Stimulated activated memory B cell treated with anti-CD40 and anti-IgM and Interleukin-4, amounts not matched to agents 10 μg/mL and 1 μg/mL and 100 μg/mL, for 72 hours (primary cell): ENCODE measurements at regions not wholly inside any gene's neighbourhood (a gene's known extent, or its start where the extent isn't known, plus 50 kb on each side); places are given as distances from the start of the nearest gene placed in this dataset.
"Not testable (repeated sequence)": the region's sequence is repeated elsewhere in the genome, so short reads cannot be mapped to it uniquely, and the experiment has no call there.

ENCODE experiments used
- ATAC-seq: fragments of 150-1000 bp; cut with Tn5 transposase; 2 replicates; pipeline ENCODE4 v1.10.0; 2021
- H3K27ac Mint-ChIP-seq: one replicate; pipeline ENCODE4 v1.8.0; 2022; ENCODE audit warnings: mild to moderate bottlenecking, mixed read lengths
- H3K27me3 Mint-ChIP-seq: one replicate; pipeline ENCODE4 v1.8.0; 2022; ENCODE audit warnings: mixed read lengths
- H3K36me3 Mint-ChIP-seq: one replicate; pipeline ENCODE4 v1.8.0; 2022; ENCODE audit warnings: mixed read lengths
- H3K4me1 Mint-ChIP-seq: one replicate; pipeline ENCODE4 v1.8.0; 2022; ENCODE audit warnings: mixed read lengths
- H3K4me3 Mint-ChIP-seq: one replicate; pipeline ENCODE4 v1.8.0; 2022; ENCODE audit warnings: mild to moderate bottlenecking, moderate library complexity, mixed read lengths
- H3K9me3 Mint-ChIP-seq: one replicate; pipeline ENCODE4 v1.8.0; 2022; ENCODE audit warnings: mixed read lengths

- Mint-ChIP-seq H3K36me3 (no peaks in the 10 kb centered on the region), H3K4me1 (no peaks in the 10 kb centered on the region), H3K27ac (no peak overlapping the region), H3K27me3 (peaks cover 20% of the 10 kb centered on the region), H3K9me3 (no peaks in the 10 kb centered on the region), H3K4me3 (no peak overlapping the region)
- no peak for ATAC-seq
Measured at GRCh38 chr1:5141750-5142149, 487.3 kb downstream of the AJAP1 start.

- no peak for ATAC-seq
Measured at GRCh38 chr1:5140962-5141361, 486.6 kb downstream of the AJAP1 start.

GRCh38 chr1:5140136-5140535 lies 485.7 kb downstream of the AJAP1 start:
- Mint-ChIP-seq H3K36me3 (no peaks in the 10 kb centered on the region), H3K9me3 (no peaks in the 10 kb centered on the region), H3K27ac (no peak overlapping the region), H3K4me3 (no peak overlapping the region), H3K4me1 (no peaks in the 10 kb centered on the region), H3K27me3 (peaks cover 17% of the 10 kb centered on the region)
- no peak for ATAC-seq

More at GRCh38 chr1:5140962-5141361, 486.6 kb downstream of the AJAP1 start:
- Mint-ChIP-seq H3K9me3 (no peaks in the 10 kb centered on the region), H3K27ac (no peak overlapping the region), H3K4me3 (no peak overlapping the region), H3K4me1 (no peaks in the 10 kb centered on the region), H3K36me3 (no peaks in the 10 kb centered on the region), H3K27me3 (peaks cover 20% of the 10 kb centered on the region)

- H3K27ac Mint-ChIP-seq, result no peak overlapping the region
- no peaks in the 10 kb centered on the region for H3K36me3 Mint-ChIP-seq
- H3K4me3 Mint-ChIP-seq, result no peak overlapping the region
Measured at GRCh38 chr1:5129746-5130355, 475.4 kb downstream of the AJAP1 start.

GRCh38 chr1:5125208-5125607 lies 470.8 kb downstream of the AJAP1 start:
- no peak for ATAC-seq
- H3K4me1 Mint-ChIP-seq, result no peaks in the 10 kb centered on the region
- no peaks in the 10 kb centered on the region for H3K36me3 Mint-ChIP-seq
- H3K27me3 Mint-ChIP-seq, result no peaks in the 10 kb centered on the region
- H3K4me3 Mint-ChIP-seq, result no peak overlapping the region
- no peak overlapping the region for H3K27ac Mint-ChIP-seq
- H3K9me3 Mint-ChIP-seq, result peaks cover 5% of the 10 kb centered on the region

More at GRCh38 chr1:5129746-5130355, 475.4 kb downstream of the AJAP1 start:
- Mint-ChIP-seq H3K4me1 (no peaks in the 10 kb centered on the region), H3K9me3 (no peaks in the 10 kb centered on the region), H3K27me3 (no peaks in the 10 kb centered on the region)
- ATAC-seq, result no peak

GRCh38 chr1:5120559-5120958 lies 466.1 kb downstream of the AJAP1 start:
- Mint-ChIP-seq H3K4me3 (no peak overlapping the region), H3K4me1 (no peaks in the 10 kb centered on the region), H3K27ac (no peak overlapping the region), H3K9me3 (peaks cover 5% of the 10 kb centered on the region), H3K36me3 (no peaks in the 10 kb centered on the region), H3K27me3 (no peaks in the 10 kb centered on the region)
- no peak for ATAC-seq

GRCh38 chr1:5119366-5120234 lies 465.2 kb downstream of the AJAP1 start:
- H3K9me3 Mint-ChIP-seq, result peaks cover 5% of the 10 kb centered on the region
- ATAC-seq, result no peak
- no peaks in the 10 kb centered on the region for H3K27me3 Mint-ChIP-seq

GRCh38 chr1:5118771-5119170 lies 464.4 kb downstream of the AJAP1 start:
- not testable (repeated sequence) for H3K27ac Mint-ChIP-seq, H3K27me3 Mint-ChIP-seq, H3K36me3 Mint-ChIP-seq, ATAC-seq, H3K9me3 Mint-ChIP-seq, H3K4me3 Mint-ChIP-seq, H3K4me1 Mint-ChIP-seq

More at GRCh38 chr1:5119366-5120234, 465.2 kb downstream of the AJAP1 start:
- Mint-ChIP-seq H3K27ac (no peak overlapping the region), H3K36me3 (no peaks in the 10 kb centered on the region), H3K4me3 (no peak overlapping the region), H3K4me1 (no peaks in the 10 kb centered on the region)

GRCh38 chr1:5118292-5118691 lies 463.9 kb downstream of the AJAP1 start:
- H3K27ac Mint-ChIP-seq, H3K4me1 Mint-ChIP-seq, H3K36me3 Mint-ChIP-seq, H3K9me3 Mint-ChIP-seq, H3K27me3 Mint-ChIP-seq, ATAC-seq, H3K4me3 Mint-ChIP-seq: not testable (repeated sequence)

- Mint-ChIP-seq H3K27me3 (peaks cover 9% of the 10 kb centered on the region), H3K4me3 (no peak overlapping the region), H3K9me3 (peaks cover 5% of the 10 kb centered on the region), H3K27ac (no peak overlapping the region), H3K4me1 (no peaks in the 10 kb centered on the region), H3K36me3 (no peaks in the 10 kb centered on the region)
- ATAC-seq, result no peak
Measured at GRCh38 chr1:5111581-5111980, 457.2 kb downstream of the AJAP1 start.

GRCh38 chr1:5110508-5110907 lies 456.1 kb downstream of the AJAP1 start:
- Mint-ChIP-seq H3K27ac (no peak overlapping the region), H3K9me3 (peaks cover 5% of the 10 kb centered on the region), H3K27me3 (peaks cover 9% of the 10 kb centered on the region), H3K36me3 (no peaks in the 10 kb centered on the region), H3K4me3 (no peak overlapping the region), H3K4me1 (no peaks in the 10 kb centered on the region)
- ATAC-seq, result no peak

GRCh38 chr1:5109633-5110032 lies 455.2 kb downstream of the AJAP1 start:
- H3K4me1 Mint-ChIP-seq, result no peaks in the 10 kb centered on the region
- ATAC-seq, result no peak
- H3K36me3 Mint-ChIP-seq, result no peaks in the 10 kb centered on the region
- no peak overlapping the region for H3K4me3 Mint-ChIP-seq
- H3K27me3 Mint-ChIP-seq, result peaks cover 9% of the 10 kb centered on the region
- H3K9me3 Mint-ChIP-seq, result peaks cover 5% of the 10 kb centered on the region
- H3K27ac Mint-ChIP-seq, result no peak overlapping the region

- peaks cover 5% of the 10 kb centered on the region for H3K9me3 Mint-ChIP-seq
Measured at GRCh38 chr1:5108740-5109139, 454.3 kb downstream of the AJAP1 start.

GRCh38 chr1:5105744-5106143 lies 451.3 kb downstream of the AJAP1 start:
- no peaks in the 10 kb centered on the region for H3K4me1 Mint-ChIP-seq
- no peak overlapping the region for H3K4me3 Mint-ChIP-seq
- H3K9me3 Mint-ChIP-seq, result peaks cover 6% of the 10 kb centered on the region
- H3K27ac Mint-ChIP-seq, result no peak overlapping the region
- H3K36me3 Mint-ChIP-seq, result no peaks in the 10 kb centered on the region
- H3K27me3 Mint-ChIP-seq, result peaks cover 9% of the 10 kb centered on the region
- no peak for ATAC-seq

More at GRCh38 chr1:5108740-5109139, 454.3 kb downstream of the AJAP1 start:
- Mint-ChIP-seq H3K27ac (no peak overlapping the region), H3K4me3 (no peak overlapping the region), H3K27me3 (peaks cover 9% of the 10 kb centered on the region), H3K36me3 (no peaks in the 10 kb centered on the region), H3K4me1 (no peaks in the 10 kb centered on the region)
- no peak for ATAC-seq

GRCh38 chr1:5099558-5099957 lies 445.1 kb downstream of the AJAP1 start:
- Mint-ChIP-seq H3K27me3 (peaks cover 8% of the 10 kb centered on the region), H3K9me3 (peaks cover 7% of the 10 kb centered on the region), H3K4me1 (no peaks in the 10 kb centered on the region), H3K27ac (no peak overlapping the region), H3K36me3 (no peaks in the 10 kb centered on the region), H3K4me3 (no peak overlapping the region)
- no peak for ATAC-seq

GRCh38 chr1:5098981-5099385 lies 444.6 kb downstream of the AJAP1 start:
- H3K36me3 Mint-ChIP-seq, result no peaks in the 10 kb centered on the region
- no peaks in the 10 kb centered on the region for H3K4me1 Mint-ChIP-seq
- H3K27ac Mint-ChIP-seq, result no peak overlapping the region
- H3K4me3 Mint-ChIP-seq, result no peak overlapping the region
- H3K27me3 Mint-ChIP-seq, result peaks cover 8% of the 10 kb centered on the region
- ATAC-seq, result no peak
- H3K9me3 Mint-ChIP-seq, result peaks cover 8% of the 10 kb centered on the region
